IMR-90 (cell line): ENCODE measurements at regions not wholly inside any gene's neighbourhood (a gene's known extent, or its start where the extent isn't known, plus 50 kb on each side); places are given as distances from the start of the nearest gene placed in this dataset.

Experiments used
- CEBPB ChIP-seq: IDR thresholded peaks from 2 replicates; pipeline ENCODE4 v1.6.1; 2012; ENCODE audit warnings: low read depth, low read length, improper control_type of control experiment
- CTCF ChIP-seq: conservative IDR thresholded peaks from 2 replicates; pipeline ENCODE4 v1.5.1; 2012; ENCODE audit warnings: mild to moderate bottlenecking, low read depth, low read length, improper control_type of control experiment
- POLR2A ChIP-seq: IDR thresholded peaks from 2 replicates; pipeline ENCODE4 v1.6.1; 2012; ENCODE audit warnings: mild to moderate bottlenecking, low read depth, low read length
- RFX5 ChIP-seq: IDR thresholded peaks from 2 replicates; pipeline ENCODE4 v1.8.0; 2012; ENCODE audit warnings: low read depth, mild to moderate bottlenecking, low read length, moderate library complexity

- TF ChIP-seq CTCF (no peak), POLR2A (no peak), RFX5 (no peak), CEBPB (no peak)
These were observed 848.5 kb downstream of the DCDC2C start for GRCh38 chr2:4551691-4552474.
